ENCODE measurements at regions not wholly inside any gene's neighbourhood (a gene's known extent, or its start where the extent isn't known, plus 50 kb on each side); places are given as distances from the start of the nearest gene placed in this dataset.

DNA sequence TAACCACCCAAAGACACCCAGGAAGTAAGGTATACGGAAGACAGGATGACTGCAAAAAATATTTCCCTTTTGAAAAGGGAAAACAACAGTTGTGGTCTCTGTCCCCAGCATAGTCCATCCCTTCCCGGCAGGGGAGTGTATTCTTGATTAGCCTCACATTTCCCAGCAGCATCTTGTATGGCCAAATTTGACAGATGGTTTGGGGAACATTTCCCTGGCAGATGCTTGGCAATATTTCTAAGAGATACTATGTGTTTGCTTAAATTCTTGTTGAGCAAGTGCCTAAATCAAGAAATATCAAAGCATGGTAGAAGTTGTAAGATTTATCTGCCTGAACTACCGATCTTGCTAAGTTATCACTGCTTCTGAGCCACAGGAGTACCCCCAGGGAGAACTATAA, 56.9 kb upstream of the TPK1 start:
- no peak for TF ChIP-seq POLR2A (IDR thresholded peaks at IDR 0.05)
- TF ChIP-seq, protein P1, sequence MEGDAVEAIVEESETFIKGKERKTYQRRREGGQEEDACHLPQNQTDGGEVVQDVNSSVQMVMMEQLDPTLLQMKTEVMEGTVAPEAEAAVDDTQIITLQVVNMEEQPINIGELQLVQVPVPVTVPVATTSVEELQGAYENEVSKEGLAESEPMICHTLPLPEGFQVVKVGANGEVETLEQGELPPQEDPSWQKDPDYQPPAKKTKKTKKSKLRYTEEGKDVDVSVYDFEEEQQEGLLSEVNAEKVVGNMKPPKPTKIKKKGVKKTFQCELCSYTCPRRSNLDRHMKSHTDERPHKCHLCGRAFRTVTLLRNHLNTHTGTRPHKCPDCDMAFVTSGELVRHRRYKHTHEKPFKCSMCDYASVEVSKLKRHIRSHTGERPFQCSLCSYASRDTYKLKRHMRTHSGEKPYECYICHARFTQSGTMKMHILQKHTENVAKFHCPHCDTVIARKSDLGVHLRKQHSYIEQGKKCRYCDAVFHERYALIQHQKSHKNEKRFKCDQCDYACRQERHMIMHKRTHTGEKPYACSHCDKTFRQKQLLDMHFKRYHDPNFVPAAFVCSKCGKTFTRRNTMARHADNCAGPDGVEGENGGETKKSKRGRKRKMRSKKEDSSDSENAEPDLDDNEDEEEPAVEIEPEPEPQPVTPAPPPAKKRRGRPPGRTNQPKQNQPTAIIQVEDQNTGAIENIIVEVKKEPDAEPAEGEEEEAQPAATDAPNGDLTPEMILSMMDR (IDR thresholded peaks at IDR 0.05): no peak
